DMS114 treated with DMSO at 0.1 percent for 48 hours (cell line): ENCODE measurements at regions not wholly inside any gene's neighbourhood (a gene's known extent, or its start where the extent isn't known, plus 50 kb on each side); places are given as distances from the start of the nearest gene placed in this dataset.

Experiments
- DNase-seq: peaks from one replicate; lab custom pipeline; 2025; ENCODE audit not compliant: unreplicated experiment; lab: John Stamatoyannopoulos, UW

GRCh38 chr1:96632045-96632664 lies 89.4 kb upstream of the PTBP2 start:
- DNase-seq: no peak

GRCh38 chr1:96633695-96634094 lies 87.9 kb upstream of the PTBP2 start:
- no peak for DNase-seq

- no peak for DNase-seq
Measured at GRCh38 chr1:96634883-96635282, 86.7 kb upstream of the PTBP2 start.

GRCh38 chr1:96641282-96641681 lies 80.3 kb upstream of the PTBP2 start:
- no peak for DNase-seq

GRCh38 chr1:96643519-96643918 lies 78.1 kb upstream of the PTBP2 start:
- no peak for DNase-seq

GRCh38 chr1:96649301-96649700 lies 72.3 kb upstream of the PTBP2 start:
- DNase-seq: no peak

- DNase-seq: no peak
Measured at GRCh38 chr1:96651517-96651916, 70.1 kb upstream of the PTBP2 start.

- no peak for DNase-seq
Measured at GRCh38 chr1:96660051-96660450, 61.5 kb upstream of the PTBP2 start.

GRCh38 chr1:96660503-96660902 lies 61.1 kb upstream of the PTBP2 start:
- DNase-seq: no peak
